H1 (cell line): ENCODE measurements at regions not wholly inside any gene's neighbourhood (a gene's known extent, or its start where the extent isn't known, plus 50 kb on each side); places are given as distances from the start of the nearest gene placed in this dataset.

Source experiments
- BCL11A ChIP-seq, 2 experiments: IDR thresholded peaks; one replicate each; pipeline ENCODE4 v1.6.1; 2011; ENCODE audit warnings: low read depth in 2 of 2, low read length in 2 of 2, mild to moderate bottlenecking in 2 of 2
- CTCF ChIP-seq, 3 experiments: IDR thresholded peaks; 1 replicate in 2 of 3; 2 replicates in 1 of 3; pipeline versions ENCODE4 v1.5.1 to v1.6.1; 2011; ENCODE audit warnings: low read length in 3 of 3, mild to moderate bottlenecking in 3 of 3, inconsistent platforms in 2 of 3, low read depth in 1 of 3, moderate library complexity in 1 of 3; ENCODE audit not compliant: insufficient read depth in 1 of 3; ENCODE audit errors: control extremely low read depth in 1 of 3

GRCh38 chr4:126027601-126028000 lies 712.8 kb downstream of the FAT4 start:
- TF ChIP-seq CTCF (IDR thresholded peaks at IDR 0.05; ENCODE audit: control extremely low read depth in 1 of 3, insufficient read depth in 1 of 3, low read depth in 1 of 3, low read length in 3 of 3), result no peak
- TF ChIP-seq BCL11A (IDR thresholded peaks at IDR 0.05; ENCODE audit: low read depth in 2 of 2, low read length in 2 of 2), result no peak
